Esophagus muscularis mucosa (tissue), 4 donors: ENCODE measurements at regions not wholly inside any gene's neighbourhood (a gene's known extent, or its start where the extent isn't known, plus 50 kb on each side); places are given as distances from the start of the nearest gene placed in this dataset.

Source experiments
- DNase-seq: peaks from one replicate; pipeline ENCODE4 v3.0.0-alpha.2; 2017; ENCODE audit errors: extremely low spot score
- H3K27ac ChIP-seq, 4 donors: fragments of 200-600 bp; sonication (generic); replicated peaks in 1 of 4; 1 replicate in 3 of 4; 2 replicates in 1 of 4; pipeline ENCODE4 v1.5.1; 2016 to 2019; ENCODE audit warnings: mild to moderate bottlenecking in 1 of 4
- H3K27me3 ChIP-seq, 4 donors: fragments of 200-600 bp; sonication (generic); one replicate each; pipeline versions ENCODE4 v1.5.1 to v1.6.0; 2016 to 2019
- H3K36me3 ChIP-seq, 4 donors: fragments of 200-600 bp; sonication (generic); one replicate each; pipeline ENCODE4 v1.5.1; 2016 to 2019
- H3K4me1 ChIP-seq, 4 donors: fragments of 200-600 bp; sonication (generic); one replicate each; pipeline ENCODE4 v1.5.1; 2016 to 2019
- H3K4me3 ChIP-seq, 4 donors: fragments of 200-600 bp; sonication (generic); 1 replicate in 2 of 4; 2 replicates in 2 of 4; pipeline ENCODE4 v1.5.1; 2016 to 2019; ENCODE audit warnings: mild to moderate bottlenecking in 4 of 4, moderate library complexity in 1 of 4
- H3K9me3 ChIP-seq, 4 donors: fragments of 200-600 bp; sonication (generic); 1 replicate in 3 of 4; 2 replicates in 1 of 4; pipeline ENCODE4 v1.5.1; 2016 to 2019
- CTCF ChIP-seq, 3 experiments: fragments of 200-600 bp in 2 of 3; fragments of 450-650 bp in 1 of 3; sonication (generic) in 2 of 3; IDR thresholded peaks; one replicate each; pipeline ENCODE4 v1.5.1; 2017 to 2019; ENCODE audit warnings: antibody characterized with exemption in 3 of 3, mild to moderate bottlenecking in 2 of 3, moderate library complexity in 1 of 3
- EP300 ChIP-seq: sonication (generic); formaldehyde crosslinking; IDR thresholded peaks from one replicate; pipeline ENCODE4 v1.6.1; 2017; ENCODE audit warnings: antibody characterized with exemption
- POLR2A ChIP-seq: fragments of 450-650 bp; IDR thresholded peaks from one replicate; pipeline ENCODE4 v1.6.1; 2017; ENCODE audit warnings: antibody characterized with exemption, moderate library complexity, mild to moderate bottlenecking, low read depth
- POLR2AphosphoS5 ChIP-seq, 2 donors: sonication (generic); formaldehyde crosslinking; IDR thresholded peaks; one replicate each; pipeline ENCODE4 v1.6.1; 2017; ENCODE audit warnings: antibody characterized with exemption in 2 of 2
- WGBS: methylation state at CpG from one replicate; pipeline ENCODE4 v1.1.5; 2018; 5-methylcytosine and 5-hydroxymethylcytosine counted together
- intact Hi-C: fragments of 100-400 bp; cut with DNase I; formaldehyde crosslinking; loops from one replicate; pipeline ENCODE4 v1.15.1; 2023

DNA sequence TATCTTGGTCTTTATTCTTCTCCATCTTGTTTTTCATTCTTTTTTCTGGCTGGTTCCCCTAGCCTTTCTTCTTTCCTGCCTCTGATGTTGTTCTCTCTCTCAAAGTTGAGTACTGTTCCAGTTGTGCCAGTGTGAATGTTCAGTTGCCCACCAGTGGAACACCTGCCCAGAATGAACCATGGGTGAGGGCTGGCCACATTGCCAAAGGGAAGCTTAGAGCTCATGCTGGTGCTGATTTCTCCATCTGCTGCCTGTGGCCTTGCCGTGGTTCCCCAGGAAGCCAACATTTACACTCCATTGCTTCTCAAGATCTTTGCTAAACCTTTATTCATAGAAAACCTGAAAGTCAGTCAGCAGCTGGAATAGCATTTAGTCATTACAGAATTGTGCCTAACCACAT lies 99.1 kb upstream of the MC2R start:
- no peaks in the 10 kb centered on the region for H3K27me3 ChIP-seq
- intact Hi-C loops = no loop called here
- peak; percentile 78 for DNase-seq
- 75% methylated on average over 1 of the region's 1 CpG for WGBS
- TF ChIP-seq EP300 (no peak), POLR2A (no peak), POLR2AphosphoS5 (IDR thresholded peaks at IDR 0.05) (no peak), CTCF (IDR thresholded peaks at IDR 0.05) (no peak)
- H3K4me1 ChIP-seq = no peaks in the 10 kb centered on the region
- H3K9me3 ChIP-seq = peaks cover 0 to 2% (median 0%) of the 10 kb centered on the region in 4 donors
- no peak overlapping the region for H3K4me3 ChIP-seq
- H3K36me3 ChIP-seq = no peaks in the 10 kb centered on the region
- no peak overlapping the region for H3K27ac ChIP-seq

DNA sequence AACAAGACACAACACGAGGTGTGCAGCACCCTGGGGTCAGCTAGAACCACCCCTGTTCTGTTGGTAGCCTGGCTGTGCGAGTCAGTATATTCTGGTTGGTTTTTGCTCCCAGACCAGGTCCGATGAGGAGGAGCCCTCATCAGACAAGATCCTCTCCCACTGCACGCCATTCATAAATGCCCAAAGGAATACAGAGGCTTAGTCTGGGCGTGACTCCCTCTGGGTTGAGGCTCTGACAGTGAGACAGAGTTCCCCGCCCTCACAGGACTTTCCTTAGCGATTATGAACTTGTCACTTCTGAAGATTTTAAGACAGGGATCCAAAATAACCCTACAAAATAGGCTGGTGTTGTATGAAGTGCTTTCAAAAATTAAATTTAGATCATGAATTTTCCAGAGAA lies 85.5 kb upstream of the MC2R start:
- H3K4me1 ChIP-seq = no peaks in the 10 kb centered on the region
- no peaks in the 10 kb centered on the region for H3K36me3 ChIP-seq
- 84% methylated on average over 7 of the region's 7 CpGs for WGBS
- no peak for DNase-seq
- TF ChIP-seq CTCF (IDR thresholded peaks at IDR 0.05) (no peak), EP300 (no peak), POLR2AphosphoS5 (IDR thresholded peaks at IDR 0.05) (no peak), POLR2A (no peak)
- no peaks in the 10 kb centered on the region for H3K27me3 ChIP-seq
- H3K27ac ChIP-seq = no peak overlapping the region
- no peak overlapping the region for H3K4me3 ChIP-seq
- intact Hi-C loops = no loop called here
- H3K9me3 ChIP-seq = no peaks in the 10 kb centered on the region

- peak; percentile 66 for DNase-seq
- TF ChIP-seq CTCF (IDR thresholded peaks at IDR 0.05) (no peak), EP300 (no peak), POLR2A (no peak), POLR2AphosphoS5 (IDR thresholded peaks at IDR 0.05) (no peak)
- WGBS = 81% methylated on average over 5 of the region's 5 CpGs
- Histone ChIP-seq H3K4me3 (no peak overlapping the region), H3K27me3 (no peaks in the 10 kb centered on the region), H3K36me3 (no peaks in the 10 kb centered on the region), H3K9me3 (no peaks in the 10 kb centered on the region), H3K27ac (no peak overlapping the region), H3K4me1 (no peaks in the 10 kb centered on the region)
- intact Hi-C loops = no loop called here
Measured at GRCh38 chr18:13999231-13999630, 83.9 kb upstream of the MC2R start.

DNA sequence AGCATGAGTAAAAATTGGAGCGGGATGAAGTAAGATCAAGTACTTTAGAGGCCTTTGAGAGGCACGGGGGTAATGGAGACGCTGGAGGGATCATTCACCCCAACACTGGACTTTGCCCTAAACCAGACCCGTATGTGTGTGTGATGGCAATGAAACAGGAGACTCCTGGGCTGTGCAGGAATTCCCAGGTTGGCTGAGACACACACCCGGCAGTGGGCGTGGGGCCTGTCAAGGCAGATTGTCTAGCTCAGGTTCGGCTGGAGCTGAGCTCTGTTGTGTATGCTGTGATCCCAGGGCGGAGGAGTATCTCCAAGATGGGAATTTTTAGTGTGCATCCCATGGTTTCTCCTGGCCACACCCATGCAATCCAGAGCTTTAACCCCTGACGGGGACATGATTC lies 83.2 kb upstream of the MC2R start:
- no peaks in the 10 kb centered on the region for H3K9me3 ChIP-seq
- H3K27ac ChIP-seq = no peak overlapping the region
- no peaks in the 10 kb centered on the region for H3K27me3 ChIP-seq
- intact Hi-C loops = no loop called here
- no peak for TF ChIP-seq CTCF (IDR thresholded peaks at IDR 0.05)
- no peak for TF ChIP-seq POLR2A
- no peak for TF ChIP-seq EP300
- no peak for TF ChIP-seq POLR2AphosphoS5 (IDR thresholded peaks at IDR 0.05)
- H3K36me3 ChIP-seq = no peaks in the 10 kb centered on the region
- WGBS = 74% methylated on average over 9 of the region's 9 CpGs
- DNase-seq = peak; percentile 90
- no peak overlapping the region for H3K4me3 ChIP-seq
- no peaks in the 10 kb centered on the region for H3K4me1 ChIP-seq

DNA sequence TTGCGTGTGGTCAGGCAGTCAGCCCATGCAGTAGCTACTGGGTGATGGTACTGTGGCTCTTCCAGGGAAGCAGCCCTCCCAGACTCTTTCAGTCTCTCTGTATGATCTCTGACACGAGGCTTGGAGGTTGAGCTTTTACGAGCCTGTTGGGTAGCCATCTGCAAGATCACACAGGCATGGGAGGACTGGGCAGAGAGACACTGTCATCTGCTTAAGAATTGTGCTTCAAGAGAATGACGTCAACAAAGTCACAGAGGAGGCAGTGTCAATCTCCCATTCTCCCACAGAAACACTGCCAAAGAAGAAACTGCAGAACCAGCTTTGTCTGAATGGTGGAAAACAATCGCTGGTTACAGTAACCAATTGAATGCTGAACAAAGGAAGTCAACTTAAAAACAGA lies 78.4 kb upstream of the MC2R start:
- Histone ChIP-seq H3K4me3 (no peak overlapping the region), H3K36me3 (no peaks in the 10 kb centered on the region), H3K27ac (no peak overlapping the region), H3K27me3 (no peaks in the 10 kb centered on the region), H3K9me3 (peaks cover 0 to 9% (median 0%) of the 10 kb centered on the region in 4 donors), H3K4me1 (no peaks in the 10 kb centered on the region)
- intact Hi-C loops = no loop called here
- no peak for TF ChIP-seq POLR2A
- TF ChIP-seq CTCF (IDR thresholded peaks at IDR 0.05) = no peak
- no peak for TF ChIP-seq EP300
- TF ChIP-seq POLR2AphosphoS5 (IDR thresholded peaks at IDR 0.05) = no peak
- WGBS = 77% methylated on average over 5 of the region's 5 CpGs
- DNase-seq = peak; percentile 64
